DMS 273 treated with DMSO at 0.1 percent for 48 hours (cell line): ENCODE measurements at regions not wholly inside any gene's neighbourhood (a gene's known extent, or its start where the extent isn't known, plus 50 kb on each side); places are given as distances from the start of the nearest gene placed in this dataset.
"Not testable (repeated sequence)": the region's sequence is repeated elsewhere in the genome, so short reads cannot be mapped to it uniquely, and the experiment has no call there.

Experiments
- DNase-seq: peaks from one replicate; lab custom pipeline; 2025; lab: John Stamatoyannopoulos, UW

- no peak for DNase-seq
These were observed 192.7 kb upstream of the NR4A3 start for GRCh38 chr9:99628849-99629620.

GRCh38 chr9:99632349-99633038, 189.2 kb upstream of the NR4A3 start:
- DNase-seq = no peak

- no peak for DNase-seq
These were observed 188.4 kb upstream of the NR4A3 start for GRCh38 chr9:99633265-99633664.

GRCh38 chr9:99634186-99634585, 187.5 kb upstream of the NR4A3 start:
- DNase-seq = no peak

- DNase-seq = no peak
These were observed 186.7 kb upstream of the NR4A3 start for GRCh38 chr9:99635032-99635431.

- no peak for DNase-seq
These were observed 184.0 kb upstream of the NR4A3 start for GRCh38 chr9:99637641-99638040.

- DNase-seq = no peak
These were observed 182.7 kb upstream of the NR4A3 start for GRCh38 chr9:99638971-99639370.

GRCh38 chr9:99647604-99648003, 174.1 kb upstream of the NR4A3 start:
- no peak for DNase-seq

GRCh38 chr9:99650187-99650874, 171.4 kb upstream of the NR4A3 start:
- no peak for DNase-seq

- DNase-seq = no peak
These were observed 161.5 kb upstream of the NR4A3 start for GRCh38 chr9:99660191-99660636.

GRCh38 chr9:99663297-99663696, 158.4 kb upstream of the NR4A3 start:
- DNase-seq = no peak

- DNase-seq = no peak
These were observed 157.8 kb upstream of the NR4A3 start for GRCh38 chr9:99663856-99664255.

- no peak for DNase-seq
These were observed 155.1 kb upstream of the NR4A3 start for GRCh38 chr9:99666571-99666970.

- DNase-seq = not testable (repeated sequence)
These were observed 150.8 kb upstream of the NR4A3 start for GRCh38 chr9:99670886-99671285.

- no peak for DNase-seq
These were observed 144.4 kb upstream of the NR4A3 start for GRCh38 chr9:99677281-99677680.

GRCh38 chr9:99678566-99678965, 143.1 kb upstream of the NR4A3 start:
- no peak for DNase-seq

GRCh38 chr9:99680191-99680590, 141.5 kb upstream of the NR4A3 start:
- no peak for DNase-seq

GRCh38 chr9:99681113-99681512, 140.6 kb upstream of the NR4A3 start:
- DNase-seq = no peak

- DNase-seq = no peak
These were observed 139.3 kb upstream of the NR4A3 start for GRCh38 chr9:99682378-99682777.

GRCh38 chr9:99682870-99683269, 138.8 kb upstream of the NR4A3 start:
- DNase-seq = no peak

GRCh38 chr9:99690573-99690972, 131.1 kb upstream of the NR4A3 start:
- peak; percentile 33 for DNase-seq

- DNase-seq = no peak
These were observed 127.8 kb upstream of the NR4A3 start for GRCh38 chr9:99693888-99694287.

- no peak for DNase-seq
These were observed 127.3 kb upstream of the NR4A3 start for GRCh38 chr9:99694393-99694792.
